KOPT-K1 (cell line): ENCODE measurements at regions not wholly inside any gene's neighbourhood (a gene's known extent, or its start where the extent isn't known, plus 50 kb on each side); places are given as distances from the start of the nearest gene placed in this dataset.
"Not testable (repeated sequence)": the region's sequence is repeated elsewhere in the genome, so short reads cannot be mapped to it uniquely, and the experiment has no call there.

Source experiments
- H3K27ac ChIP-seq: fragments of 200-600 bp; sonication (generic); 2 replicates; pipeline ENCODE4 v1.5.1; 2016; ENCODE audit warnings: antibody characterized with exemption, mild to moderate bottlenecking, low read depth, low read length; ENCODE audit not compliant: poor library complexity, severe bottlenecking
- H3K36me3 ChIP-seq: fragments of 200-600 bp; sonication (generic); 2 replicates; pipeline ENCODE4 v1.5.1; 2017; ENCODE audit warnings: antibody characterized with exemption, mild to moderate bottlenecking, low read length, moderate library complexity; ENCODE audit not compliant: insufficient read depth
- H3K9me3 ChIP-seq: fragments of 200-600 bp; sonication (generic); 2 replicates; pipeline ENCODE4 v1.5.1; 2017; ENCODE audit warnings: antibody characterized with exemption, low read length, mild to moderate bottlenecking; ENCODE audit not compliant: insufficient read depth, poor library complexity, severe bottlenecking

GRCh38 chr10:6795541-6795940 lies 215.5 kb upstream of the PRKCQ start:
- no peaks in the 10 kb centered on the region for H3K36me3 ChIP-seq
- no peaks in the 10 kb centered on the region for H3K9me3 ChIP-seq
- H3K27ac ChIP-seq = no peak overlapping the region

DNA sequence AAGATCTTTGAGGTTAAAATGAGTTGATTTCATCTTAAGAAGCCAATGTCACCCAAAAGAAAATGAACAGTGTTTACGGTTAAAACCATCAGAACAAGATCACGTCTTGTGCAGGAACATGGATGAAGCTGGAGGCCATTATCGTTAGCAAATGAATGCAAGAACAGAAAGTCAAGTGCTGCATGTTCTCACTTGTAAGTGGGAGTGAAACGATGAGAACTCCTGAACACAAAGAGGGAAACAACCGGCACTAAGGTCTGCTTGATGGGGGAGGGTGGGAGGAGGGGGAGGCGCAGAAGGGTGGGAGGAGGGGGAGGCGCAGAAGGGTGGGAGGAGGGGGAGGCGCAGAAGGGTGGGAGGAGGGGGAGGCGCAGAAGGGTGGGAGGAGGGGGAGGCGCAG lies 214.8 kb upstream of the PRKCQ start:
- not testable (repeated sequence) for H3K9me3 ChIP-seq, H3K36me3 ChIP-seq, H3K27ac ChIP-seq

GRCh38 chr10:6794441-6794840 lies 214.4 kb upstream of the PRKCQ start:
- H3K27ac ChIP-seq = no peak overlapping the region

DNA sequence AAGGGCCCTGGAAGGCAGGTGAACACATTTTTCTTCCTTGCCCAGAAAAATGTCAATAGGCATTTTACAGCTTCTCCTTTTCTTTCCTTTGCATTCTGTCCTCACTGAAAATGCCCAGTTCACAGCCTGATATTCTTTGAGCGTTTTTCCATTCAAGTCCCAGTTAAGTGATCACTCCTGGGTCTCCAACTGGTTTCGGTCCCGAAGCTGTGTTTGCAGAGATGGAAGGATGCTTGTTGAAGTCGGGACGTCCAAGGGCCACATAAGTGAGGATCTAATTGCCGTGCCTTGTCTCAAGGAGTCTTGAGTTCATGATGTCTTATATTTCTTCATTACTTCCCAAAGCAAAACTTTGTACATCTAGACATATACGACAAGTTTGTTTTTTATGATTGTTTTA lies 208.7 kb upstream of the PRKCQ start:
- H3K36me3 ChIP-seq = no peaks in the 10 kb centered on the region
- H3K27ac ChIP-seq = no peak overlapping the region
- H3K9me3 ChIP-seq = no peaks in the 10 kb centered on the region

More at GRCh38 chr10:6794441-6794840, 214.4 kb upstream of the PRKCQ start:
- Histone ChIP-seq H3K9me3 (no peaks in the 10 kb centered on the region), H3K36me3 (no peaks in the 10 kb centered on the region)

DNA sequence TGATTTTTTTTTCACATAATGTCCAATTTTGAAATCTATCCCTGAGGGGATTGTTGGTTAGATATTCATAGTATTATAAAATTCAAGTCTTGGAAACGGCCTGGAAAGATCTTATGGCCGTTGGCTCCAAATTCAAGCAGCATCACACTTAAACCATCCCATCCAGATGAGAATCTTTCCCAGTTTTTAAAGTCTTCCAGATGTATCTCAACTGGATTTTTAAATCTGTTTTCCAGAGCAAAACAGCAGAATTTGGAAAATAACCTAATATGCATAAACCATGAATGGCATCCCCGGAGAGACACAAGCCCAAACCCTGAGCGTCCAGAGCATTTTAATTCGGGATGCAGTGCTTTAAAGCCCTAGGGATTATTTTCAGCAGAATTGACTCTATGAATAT lies 208.2 kb upstream of the PRKCQ start:
- no peaks in the 10 kb centered on the region for H3K36me3 ChIP-seq
- no peak overlapping the region for H3K27ac ChIP-seq
- no peaks in the 10 kb centered on the region for H3K9me3 ChIP-seq

GRCh38 chr10:6787718-6788117 lies 207.6 kb upstream of the PRKCQ start:
- H3K9me3 ChIP-seq = no peaks in the 10 kb centered on the region
- no peak overlapping the region for H3K27ac ChIP-seq
- H3K36me3 ChIP-seq = no peaks in the 10 kb centered on the region

DNA sequence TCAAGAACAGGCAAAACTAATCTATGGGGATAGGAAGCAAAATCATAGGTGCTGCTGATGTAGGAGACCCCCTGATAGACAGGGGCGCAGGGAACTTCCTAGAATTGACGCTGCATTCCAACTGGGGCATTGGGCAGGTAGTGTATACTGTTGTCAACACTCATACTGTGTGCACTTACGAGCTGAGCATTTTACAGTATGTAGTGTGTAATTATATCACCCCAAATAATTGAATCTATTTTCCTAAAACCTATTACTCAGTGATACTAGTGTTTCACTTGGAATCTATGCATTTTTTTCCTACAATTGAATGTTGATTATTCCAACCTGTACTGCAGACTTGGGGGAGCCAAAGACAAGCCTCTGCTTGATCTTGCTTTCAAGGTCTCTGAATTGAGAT lies 207.0 kb upstream of the PRKCQ start:
- H3K9me3 ChIP-seq = no peaks in the 10 kb centered on the region
- no peak overlapping the region for H3K27ac ChIP-seq
- no peaks in the 10 kb centered on the region for H3K36me3 ChIP-seq

DNA sequence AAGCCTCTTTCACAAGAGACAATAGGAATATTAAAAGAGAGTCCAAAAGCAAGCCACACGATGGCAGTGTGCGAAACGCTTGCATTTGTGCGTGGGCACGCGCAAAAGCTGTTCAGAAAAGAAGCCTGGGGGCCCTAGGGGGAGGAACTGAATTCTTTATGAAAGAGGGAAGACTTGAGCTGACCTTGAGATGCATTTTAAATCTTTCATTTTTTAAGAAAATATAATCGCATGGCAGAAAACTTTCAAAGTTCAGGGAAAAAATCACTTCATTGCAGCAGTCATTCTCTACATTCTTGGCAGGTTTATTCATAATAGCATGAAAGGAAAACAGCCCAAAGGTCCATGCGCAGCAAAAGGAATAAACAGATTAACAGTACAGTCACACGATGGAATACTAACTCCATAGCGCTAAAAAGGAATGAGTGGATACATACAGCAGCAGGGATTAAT lies 206.5 kb upstream of the PRKCQ start:
- Histone ChIP-seq H3K9me3 (no peaks in the 10 kb centered on the region), H3K27ac (no peak overlapping the region), H3K36me3 (no peaks in the 10 kb centered on the region)

DNA sequence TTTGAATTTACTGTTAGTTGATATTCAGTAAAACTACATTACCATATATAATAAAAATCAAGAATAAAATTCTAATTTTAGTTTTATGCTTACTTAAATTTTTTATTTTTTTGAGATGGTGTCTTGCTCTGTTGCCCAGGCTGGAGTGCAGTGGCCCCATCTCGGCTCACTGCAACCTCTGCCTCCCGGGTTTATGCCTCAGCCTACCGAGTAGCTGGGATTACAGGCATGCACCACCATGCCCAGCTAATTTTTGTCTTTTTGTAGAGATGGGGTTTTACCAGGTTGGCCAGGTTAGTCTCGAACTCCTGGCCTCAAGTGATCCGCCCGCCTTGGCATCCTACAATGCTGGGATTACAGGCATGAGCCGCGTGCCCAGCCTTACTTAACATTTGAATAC lies 204.4 kb upstream of the PRKCQ start:
- H3K9me3 ChIP-seq, H3K36me3 ChIP-seq, H3K27ac ChIP-seq: not testable (repeated sequence)

DNA sequence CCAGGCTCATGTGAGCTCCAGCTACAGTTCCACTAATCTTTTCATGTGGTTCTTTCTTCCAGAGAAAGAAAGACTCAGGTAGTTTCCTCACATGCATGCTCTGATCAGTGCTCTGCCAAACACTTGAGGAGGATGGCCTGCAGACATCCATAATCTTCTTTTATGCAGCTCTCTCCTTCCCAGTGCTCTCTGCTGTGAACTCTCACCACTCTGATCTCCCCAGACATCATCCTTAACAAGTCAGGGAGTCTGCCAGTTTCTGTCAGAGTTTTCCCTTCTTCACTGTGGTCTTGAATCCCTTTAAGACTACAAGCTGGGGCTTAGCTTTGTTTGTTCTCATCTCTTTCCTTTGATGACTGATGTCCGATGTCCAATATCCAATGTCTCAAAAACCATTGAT lies 203.4 kb upstream of the PRKCQ start:
- Histone ChIP-seq H3K36me3 (no peaks in the 10 kb centered on the region), H3K9me3 (no peaks in the 10 kb centered on the region), H3K27ac (no peak overlapping the region)

DNA sequence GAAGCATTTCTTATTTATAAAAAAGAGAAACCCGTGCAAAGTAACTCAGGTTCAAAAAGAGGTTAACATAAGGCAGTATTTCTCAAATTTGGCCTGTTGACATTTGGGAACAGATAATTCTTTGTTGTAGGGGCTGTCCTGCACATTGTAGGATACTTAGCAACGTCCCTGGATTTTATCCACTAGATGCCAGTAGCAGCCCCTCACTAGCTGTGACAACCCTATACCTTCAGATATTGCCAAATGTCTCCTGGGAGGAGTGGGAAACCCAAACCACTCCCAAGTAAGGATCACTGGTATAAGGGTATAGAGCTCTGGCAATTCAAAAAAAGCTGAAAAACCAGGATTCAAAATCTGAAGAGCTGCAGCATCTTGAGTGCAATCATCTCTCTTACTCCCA lies 202.3 kb upstream of the PRKCQ start:
- Histone ChIP-seq H3K27ac (no peak overlapping the region), H3K9me3 (no peaks in the 10 kb centered on the region), H3K36me3 (no peaks in the 10 kb centered on the region)

GRCh38 chr10:6781133-6781770 lies 201.2 kb upstream of the PRKCQ start:
- H3K27ac ChIP-seq = no peak overlapping the region
- no peaks in the 10 kb centered on the region for H3K36me3 ChIP-seq
- H3K9me3 ChIP-seq = no peaks in the 10 kb centered on the region

GRCh38 chr10:6780008-6780677 lies 200.1 kb upstream of the PRKCQ start:
- Histone ChIP-seq H3K9me3 (no peaks in the 10 kb centered on the region), H3K27ac (no peak overlapping the region), H3K36me3 (no peaks in the 10 kb centered on the region)

- no peak overlapping the region for H3K27ac ChIP-seq
- H3K9me3 ChIP-seq = no peaks in the 10 kb centered on the region
- no peaks in the 10 kb centered on the region for H3K36me3 ChIP-seq
Measured at GRCh38 chr10:6778992-6779701, 199.1 kb upstream of the PRKCQ start.

- no peaks in the 10 kb centered on the region for H3K36me3 ChIP-seq
- H3K9me3 ChIP-seq = no peaks in the 10 kb centered on the region
- H3K27ac ChIP-seq = no peak overlapping the region
Measured at GRCh38 chr10:6776170-6776569, 196.1 kb upstream of the PRKCQ start.

GRCh38 chr10:6774406-6774805 lies 194.3 kb upstream of the PRKCQ start:
- no peaks in the 10 kb centered on the region for H3K36me3 ChIP-seq
- H3K27ac ChIP-seq = no peak overlapping the region
- H3K9me3 ChIP-seq = no peaks in the 10 kb centered on the region
